ENCODE measurements at regions not wholly inside any gene's neighbourhood (a gene's known extent, or its start where the extent isn't known, plus 50 kb on each side); places are given as distances from the start of the nearest gene placed in this dataset.
A peak's percentile ranks its signal among the peaks of the same experiment; 100 is the strongest.

DNA sequence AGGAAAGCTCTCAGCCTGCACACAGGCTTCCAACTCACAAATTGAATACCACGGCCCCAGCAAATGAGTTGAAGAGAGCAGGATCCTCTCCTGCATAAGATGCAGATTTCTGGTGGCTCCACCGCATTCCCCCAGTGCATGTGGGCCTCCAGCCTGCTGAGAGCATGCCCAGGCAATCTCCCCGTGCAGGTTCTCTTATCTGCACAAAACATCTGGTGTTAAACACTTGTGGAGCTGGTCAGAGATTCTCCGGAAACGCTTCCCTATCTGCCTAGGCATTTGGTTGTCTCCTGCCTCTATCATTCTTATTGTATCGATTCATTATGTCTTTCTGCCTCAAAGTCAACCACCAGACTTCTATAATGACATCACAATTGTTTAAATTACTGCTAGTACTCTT is 1349.0 kb upstream of the B3GALT2 start:
- Histone ChIP-seq H3K9me3 (replicated peaks; ENCODE audit: control insufficient read depth, insufficient read depth, low read depth, low read length) (peaks cover 3% of the 10 kb centered on the region), H3K27me3 (ENCODE audit: control insufficient read depth in 2 of 2, insufficient read depth in 2 of 2, low read length in 2 of 2) (no peaks in the 10 kb centered on the region), H3K27ac (ENCODE audit: extremely low read depth, low read depth, low read length) (no peak overlapping the region), H3K36me3 (ENCODE audit: control insufficient read depth, insufficient read depth, low read length) (no peaks in the 10 kb centered on the region), H3K9me1 (ENCODE audit: control insufficient read depth, insufficient read depth, low read length) (no peaks in the 10 kb centered on the region), H4K20me1 (replicated peaks; ENCODE audit: control insufficient read depth, insufficient read depth, low read length) (no peaks in the 10 kb centered on the region), H2AFZ (ENCODE audit: low read depth, low read length) (no peak overlapping the region), H3K79me2 (ENCODE audit: control insufficient read depth, insufficient read depth, low read length) (no peaks in the 10 kb centered on the region), H3K4me1 (replicated peaks in 1 of 2; ENCODE audit: control insufficient read depth in 2 of 2, insufficient read depth in 2 of 2, low read length in 2 of 2) (no peaks in the 10 kb centered on the region), H3K4me2 (ENCODE audit: insufficient read depth, low read length) (no peak overlapping the region), H3K4me3 (no peak overlapping the region), H3K9ac (ENCODE audit: insufficient read depth in 1 of 2, low read depth in 2 of 2, low read length in 2 of 2) (no peak overlapping the region)
- in situ Hi-C loops (cut with MboI), result no loop called here
- ChIA-PET CTCF (ENCODE audit: low intra/inter-chr PET ratio) (no interaction called here), POLR2A (no interaction called here)
- intact Hi-C loops (cut with micrococcal nuclease), result no loop called here
- WGBS (ENCODE audit: insufficient coverage, low coverage, missing lambda C conversion rate), result 2% methylated on average over 6 of the region's 6 CpGs
- peak; percentile 11 to 71 (median 26) for DNase-seq (ENCODE audit: extremely low read depth in 1 of 4, low spot score in 3 of 4)
- peak; percentile 59 for ATAC-seq
- BruUV-seq (replicated peaks), result no TSS peak
- FAIRE-seq, result no peak
- TF ChIP-seq POLR2AphosphoS5 (IDR thresholded peaks at IDR 0.05; ENCODE audit: control insufficient read depth, insufficient read depth, low read depth, low read length) (peak; percentile 42; the same call in 1 of the 2 replicates), TCF3 (CRISPR knock-in tag; IDR thresholded peaks at IDR 0.05) (peak; percentile 91), ARID1B (IDR thresholded peaks at IDR 0.05) (peak; percentile 73), NFIC (IDR thresholded peaks at IDR 0.05) (peak; percentile 26), NRF1 (conservative IDR thresholded peaks at IDR 0.05 in 1 of 2, IDR thresholded peaks at IDR 0.05 in 1 of 2) (peak; percentile 67 to 71; a peak in 3 of 4 replicates), SOX6 (IDR thresholded peaks at IDR 0.05) (peak; percentile 86), MAZ (CRISPR knock-in tag; conservative IDR thresholded peaks at IDR 0.05 in 1 of 2, IDR thresholded peaks at IDR 0.05 in 1 of 2) (peak in 1 of 2 experiments; percentile 28; a peak in 2 of 4 replicates), CBFA2T3 (IDR thresholded peaks at IDR 0.05) (peak; percentile 87), DMBX1 (CRISPR knock-in tag; IDR thresholded peaks at IDR 0.05; ENCODE audit: borderline replicate concordance) (peak; percentile 75), MTA2 (IDR thresholded peaks at IDR 0.05; ENCODE audit: low read depth) (0 out of 2 replicates have a peak, but pooled peaks have one; percentile 16), STAT5B (CRISPR knock-in tag; IDR thresholded peaks at IDR 0.05) (no peak), GATA2 (CRISPR knock-in tag; IDR thresholded peaks at IDR 0.05) (peak; percentile 76), ETV1 (tag; conservative IDR thresholded peaks at IDR 0.05; ENCODE audit: low read depth) (peak; percentile 81), KDM1A (IDR thresholded peaks at IDR 0.05) (peak; percentile 26 to 29; a peak in 1 of 4 replicates), ZNF347 (CRISPR knock-in tag; IDR thresholded peaks at IDR 0.05; ENCODE audit: low read depth) (no peak), KDM5B (IDR thresholded peaks at IDR 0.05; ENCODE audit: insufficient replicate concordance, low read depth, low read length) (no peak), NCOR1 (IDR thresholded peaks at IDR 0.05) (peak; percentile 52), TAL1 (IDR thresholded peaks at IDR 0.05) (peak; percentile 83), KLF16 (IDR thresholded peaks at IDR 0.05) (peak; percentile 30; the same call in 1 of the 2 replicates), RBBP5 (IDR thresholded peaks at IDR 0.05; ENCODE audit: borderline replicate concordance, insufficient read depth, low read length, poor library complexity, severe bottlenecking) (no peak), SMARCE1 (IDR thresholded peaks at IDR 0.05) (peak; percentile 52; the same call in 1 of the 2 replicates), RCOR1 (IDR thresholded peaks at IDR 0.05; ENCODE audit: borderline replicate concordance in 1 of 2, low read depth in 2 of 2, low read length in 2 of 2) (0 out of 4 replicates have a peak, but pooled peaks of 1 of the 2 experiments have one; percentile 24), BHLHE40 (IDR thresholded peaks at IDR 0.05; ENCODE audit: low read length) (0 out of 2 replicates have a peak, but pooled peaks have one; percentile 35)
- TF ChIP-seq, protein P1, sequence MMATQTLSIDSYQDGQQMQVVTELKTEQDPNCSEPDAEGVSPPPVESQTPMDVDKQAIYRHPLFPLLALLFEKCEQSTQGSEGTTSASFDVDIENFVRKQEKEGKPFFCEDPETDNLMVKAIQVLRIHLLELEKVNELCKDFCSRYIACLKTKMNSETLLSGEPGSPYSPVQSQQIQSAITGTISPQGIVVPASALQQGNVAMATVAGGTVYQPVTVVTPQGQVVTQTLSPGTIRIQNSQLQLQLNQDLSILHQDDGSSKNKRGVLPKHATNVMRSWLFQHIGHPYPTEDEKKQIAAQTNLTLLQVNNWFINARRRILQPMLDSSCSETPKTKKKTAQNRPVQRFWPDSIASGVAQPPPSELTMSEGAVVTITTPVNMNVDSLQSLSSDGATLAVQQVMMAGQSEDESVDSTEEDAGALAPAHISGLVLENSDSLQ (IDR thresholded peaks at IDR 0.05), result no peak
- TF ChIP-seq, protein P2, sequence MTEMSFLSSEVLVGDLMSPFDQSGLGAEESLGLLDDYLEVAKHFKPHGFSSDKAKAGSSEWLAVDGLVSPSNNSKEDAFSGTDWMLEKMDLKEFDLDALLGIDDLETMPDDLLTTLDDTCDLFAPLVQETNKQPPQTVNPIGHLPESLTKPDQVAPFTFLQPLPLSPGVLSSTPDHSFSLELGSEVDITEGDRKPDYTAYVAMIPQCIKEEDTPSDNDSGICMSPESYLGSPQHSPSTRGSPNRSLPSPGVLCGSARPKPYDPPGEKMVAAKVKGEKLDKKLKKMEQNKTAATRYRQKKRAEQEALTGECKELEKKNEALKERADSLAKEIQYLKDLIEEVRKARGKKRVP (CRISPR knock-in tag; IDR thresholded peaks at IDR 0.05), result 0 out of 2 replicates have a peak, but pooled peaks have one; percentile 52

Measured in K562 (cell line).